ENCODE measurements at regions not wholly inside any gene's neighbourhood (a gene's known extent, or its start where the extent isn't known, plus 50 kb on each side); places are given as distances from the start of the nearest gene placed in this dataset.
A peak's percentile ranks its signal among the peaks of the same experiment; 100 is the strongest.
"Not testable (repeated sequence)": the region's sequence is repeated elsewhere in the genome, so short reads cannot be mapped to it uniquely, and the experiment has no call there.

GRCh38 chr14:22184157-22184829 lies 404.7 kb downstream of the DAD1 start:
- no peaks in the 10 kb centered on the region for H3K27me3 ChIP-seq (ENCODE audit: control insufficient read depth, insufficient read depth, low read length)
- FAIRE-seq (no peak), DNase-seq (ENCODE audit: low read depth) (peak; percentile 68)
- no peaks in the 10 kb centered on the region for H3K36me3 ChIP-seq (ENCODE audit: control insufficient read depth, insufficient read depth, low read length)
- no peak for TF ChIP-seq CTCF (IDR thresholded peaks at IDR 0.05; ENCODE audit: insufficient read depth, low read length, severe bottlenecking)
- H3K4me3 ChIP-seq (ENCODE audit: low read depth, low read length): no peak overlapping the region

- Histone ChIP-seq H3K4me3 (ENCODE audit: low read depth, low read length) (no peak overlapping the region), H3K36me3 (ENCODE audit: control insufficient read depth, insufficient read depth, low read length) (no peaks in the 10 kb centered on the region), H3K27me3 (ENCODE audit: control insufficient read depth, insufficient read depth, low read length) (no peaks in the 10 kb centered on the region)
- no peak for TF ChIP-seq CTCF (IDR thresholded peaks at IDR 0.05; ENCODE audit: insufficient read depth, low read length, severe bottlenecking)
- DNase-seq (ENCODE audit: low read depth) (no peak), FAIRE-seq (peak; percentile 18)
Observed at GRCh38 chr14:22180045-22180444, 409.0 kb downstream of the DAD1 start.

GRCh38 chr14:22179190-22179589 lies 409.8 kb downstream of the DAD1 start:
- no peak for DNase-seq (ENCODE audit: low read depth)
- TF ChIP-seq CTCF (IDR thresholded peaks at IDR 0.05; ENCODE audit: insufficient read depth, low read length, severe bottlenecking): no peak
- H3K27me3 ChIP-seq (ENCODE audit: control insufficient read depth, insufficient read depth, low read length): no peaks in the 10 kb centered on the region
- no peaks in the 10 kb centered on the region for H3K36me3 ChIP-seq (ENCODE audit: control insufficient read depth, insufficient read depth, low read length)
- FAIRE-seq: no peak
- H3K4me3 ChIP-seq (ENCODE audit: low read depth, low read length): no peak overlapping the region

GRCh38 chr14:22178333-22178839 lies 410.6 kb downstream of the DAD1 start:
- FAIRE-seq (no peak), DNase-seq (ENCODE audit: low read depth) (no peak)
- H3K36me3 ChIP-seq (ENCODE audit: control insufficient read depth, insufficient read depth, low read length): no peaks in the 10 kb centered on the region
- H3K27me3 ChIP-seq (ENCODE audit: control insufficient read depth, insufficient read depth, low read length): no peaks in the 10 kb centered on the region
- TF ChIP-seq CTCF (IDR thresholded peaks at IDR 0.05; ENCODE audit: insufficient read depth, low read length, severe bottlenecking): no peak
- H3K4me3 ChIP-seq (ENCODE audit: low read depth, low read length): no peak overlapping the region

GRCh38 chr14:22177870-22178269 lies 411.2 kb downstream of the DAD1 start:
- H3K27me3 ChIP-seq (ENCODE audit: control insufficient read depth, insufficient read depth, low read length): no peaks in the 10 kb centered on the region
- no peaks in the 10 kb centered on the region for H3K36me3 ChIP-seq (ENCODE audit: control insufficient read depth, insufficient read depth, low read length)
- no peak overlapping the region for H3K4me3 ChIP-seq (ENCODE audit: low read depth, low read length)
- no peak for TF ChIP-seq CTCF (IDR thresholded peaks at IDR 0.05; ENCODE audit: insufficient read depth, low read length, severe bottlenecking)
- no peak for DNase-seq (ENCODE audit: low read depth)
- no peak for FAIRE-seq

GRCh38 chr14:22176957-22177356 lies 412.1 kb downstream of the DAD1 start:
- H3K27me3 ChIP-seq (ENCODE audit: control insufficient read depth, insufficient read depth, low read length): no peaks in the 10 kb centered on the region
- no peak for TF ChIP-seq CTCF (IDR thresholded peaks at IDR 0.05; ENCODE audit: insufficient read depth, low read length, severe bottlenecking)
- H3K36me3 ChIP-seq (ENCODE audit: control insufficient read depth, insufficient read depth, low read length): no peaks in the 10 kb centered on the region
- DNase-seq (ENCODE audit: low read depth): peak; percentile 44
- no peak for FAIRE-seq
- no peak overlapping the region for H3K4me3 ChIP-seq (ENCODE audit: low read depth, low read length)

GRCh38 chr14:22175278-22175558 lies 413.8 kb downstream of the DAD1 start:
- H3K36me3 ChIP-seq (ENCODE audit: control insufficient read depth, insufficient read depth, low read length); H3K4me3 ChIP-seq (ENCODE audit: low read depth, low read length); FAIRE-seq: not testable (repeated sequence)

More at GRCh38 chr14:22175278-22175558, 413.8 kb downstream of the DAD1 start:
- H3K27me3 ChIP-seq (ENCODE audit: control insufficient read depth, insufficient read depth, low read length); DNase-seq (ENCODE audit: low read depth): not testable (repeated sequence)
